ENCODE measurements at regions not wholly inside any gene's neighbourhood (a gene's known extent, or its start where the extent isn't known, plus 50 kb on each side); places are given as distances from the start of the nearest gene placed in this dataset.

- DNase-seq, result peak in 1 of 10 donors; percentile 58
- intact Hi-C loops (cut with DNase I), result no loop called here
Observed at GRCh38 chr17:77461277-77462057, 320.7 kb downstream of the SEC14L1 start.

GRCh38 chr17:77462090-77462489 is 321.3 kb downstream of the SEC14L1 start:
- intact Hi-C loops (cut with DNase I), result no loop called here
- DNase-seq, result no peak

DNA sequence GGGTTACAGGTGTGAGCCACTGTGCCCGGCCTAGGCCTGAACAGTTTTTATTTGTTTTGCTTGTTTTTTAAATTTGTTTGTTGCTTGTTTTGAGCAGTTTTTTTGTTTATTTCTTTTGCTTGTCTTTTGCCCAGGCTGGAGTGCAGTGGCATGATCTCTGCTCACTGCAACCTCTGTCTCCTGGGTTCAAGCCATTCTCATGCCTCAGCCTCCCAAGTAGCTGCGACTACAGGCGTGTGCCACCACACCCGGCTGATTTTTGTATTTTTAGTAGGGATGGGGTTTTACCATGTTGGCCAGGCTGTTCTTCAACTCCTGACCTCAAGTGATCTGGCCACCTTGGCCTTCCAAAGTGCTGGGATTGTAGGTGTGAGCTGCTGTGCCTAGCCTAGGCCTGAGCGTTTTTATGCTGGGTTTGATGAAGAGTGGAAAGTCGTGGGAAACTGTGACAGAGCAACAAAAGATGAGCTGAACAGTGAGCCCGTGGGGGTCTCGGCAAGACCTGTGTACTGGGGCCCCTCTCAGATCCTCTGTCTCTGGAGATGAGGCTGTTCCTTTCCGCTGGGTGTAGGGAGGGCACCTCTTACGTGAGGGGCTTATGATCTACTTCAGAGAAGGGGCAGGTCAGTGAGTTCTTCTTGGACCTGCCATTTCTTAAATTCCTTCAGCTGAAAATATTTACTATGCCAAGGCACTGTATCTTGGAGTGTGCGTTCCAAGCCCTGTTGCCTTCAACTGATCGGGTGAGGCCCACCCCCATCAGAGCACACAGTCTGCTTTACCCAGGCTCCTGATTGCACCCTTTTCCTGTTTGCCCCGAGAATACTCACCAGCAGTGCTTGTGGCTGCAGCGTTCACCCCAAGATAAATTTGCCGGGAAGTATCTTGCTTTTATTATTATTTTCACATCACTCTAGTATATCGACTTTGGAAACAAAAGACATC is 322.1 kb downstream of the SEC14L1 start:
- intact Hi-C loops (cut with DNase I), result no loop called here
- no peak for DNase-seq

DNA sequence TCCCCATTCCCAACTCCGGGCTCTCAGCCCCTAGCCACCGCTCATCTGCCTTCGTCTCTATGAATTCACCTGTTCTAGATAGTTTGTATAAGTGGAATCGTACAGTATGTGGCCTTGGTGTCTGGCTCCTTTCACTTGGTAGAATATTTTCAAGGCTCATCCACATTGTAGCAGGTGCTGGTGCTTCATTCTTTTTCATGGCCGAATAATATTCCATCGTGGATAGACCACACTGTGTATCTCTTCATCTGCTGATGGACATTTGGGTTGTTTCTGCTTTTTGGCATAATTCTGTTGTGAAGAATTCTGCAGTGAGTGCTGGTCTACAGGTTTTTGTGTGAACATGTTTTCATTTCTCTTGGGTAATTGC is 324.2 kb downstream of the SEC14L1 start:
- no peak for DNase-seq
- intact Hi-C loops (cut with DNase I), result no loop called here

DNA sequence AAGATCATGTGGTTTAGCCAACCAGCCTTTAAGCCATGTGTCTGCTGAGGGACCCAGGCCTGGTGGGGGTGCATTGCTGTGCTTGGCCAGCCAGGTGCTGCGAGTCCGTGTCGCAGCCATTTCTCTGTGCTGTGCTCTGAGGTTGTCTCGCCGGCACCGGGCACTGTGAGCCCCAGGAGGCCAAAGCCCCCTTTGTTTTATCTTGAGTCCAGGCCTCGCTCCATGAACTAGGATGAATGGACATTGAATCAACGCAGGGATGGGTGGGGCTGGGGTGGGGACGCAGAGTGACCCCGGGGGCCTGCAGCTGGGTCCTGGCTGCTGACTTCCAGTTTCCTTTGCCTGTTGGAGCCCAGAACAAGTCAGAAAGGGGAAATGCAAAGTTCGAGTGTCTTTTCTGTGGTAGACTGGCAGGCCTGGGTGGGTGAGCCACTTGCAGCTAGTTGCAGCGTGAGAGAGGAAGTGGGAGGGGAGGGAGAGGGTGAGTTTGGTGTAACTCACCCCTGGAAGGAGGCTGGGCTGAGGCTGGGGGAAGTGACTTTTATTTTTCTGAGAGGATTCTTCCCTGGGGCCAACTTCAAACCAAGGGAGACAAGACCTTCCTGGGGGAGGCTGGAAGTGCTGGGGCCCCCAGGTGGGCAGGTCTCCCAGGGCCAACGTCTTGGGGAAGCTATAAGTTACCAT is 324.7 kb downstream of the SEC14L1 start:
- peak in 1 of 10 donors; percentile 67 for DNase-seq
- intact Hi-C loops (cut with DNase I), result no loop called here

- DNase-seq, result peak in 3 of 10 donors; percentile 12 to 84 (median 68)
- intact Hi-C loops (cut with DNase I), result no loop called here
Observed at GRCh38 chr17:77466140-77466539, 325.4 kb downstream of the SEC14L1 start.

GRCh38 chr17:77466596-77467223 is 325.9 kb downstream of the SEC14L1 start:
- intact Hi-C loops (cut with DNase I), result no loop called here
- peak in 2 of 10 donors; percentile 2 to 70 for DNase-seq

- intact Hi-C loops (cut with DNase I), result no loop called here
- DNase-seq, result peak in 1 of 10 donors; percentile 3
Observed at GRCh38 chr17:77467521-77467920, 326.8 kb downstream of the SEC14L1 start.

DNA sequence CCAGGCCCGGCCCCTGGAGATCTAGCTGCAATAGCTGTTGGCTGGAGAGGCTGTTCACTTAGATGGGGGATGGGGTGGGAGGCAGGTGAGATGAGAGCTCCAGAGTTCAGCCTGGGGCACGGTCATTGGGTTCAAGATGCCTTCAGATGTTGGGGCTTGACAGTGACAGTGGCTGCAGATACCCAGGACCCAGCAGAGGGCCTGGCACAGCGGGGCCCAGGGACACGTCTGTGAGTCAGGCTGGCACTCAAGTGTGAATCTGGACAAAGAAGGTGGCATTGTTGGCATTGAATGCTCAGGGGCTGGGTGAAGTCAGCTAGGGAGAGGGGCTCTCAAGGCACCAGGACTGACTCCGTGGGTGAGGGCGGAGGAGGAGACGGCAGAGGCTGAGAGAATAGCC is 328.1 kb downstream of the SEC14L1 start:
- no peak for DNase-seq
- intact Hi-C loops (cut with DNase I), result no loop called here

GRCh38 chr17:77470330-77470786 is 329.6 kb downstream of the SEC14L1 start:
- intact Hi-C loops (cut with DNase I), result no loop called here
- DNase-seq, result no peak

DNA sequence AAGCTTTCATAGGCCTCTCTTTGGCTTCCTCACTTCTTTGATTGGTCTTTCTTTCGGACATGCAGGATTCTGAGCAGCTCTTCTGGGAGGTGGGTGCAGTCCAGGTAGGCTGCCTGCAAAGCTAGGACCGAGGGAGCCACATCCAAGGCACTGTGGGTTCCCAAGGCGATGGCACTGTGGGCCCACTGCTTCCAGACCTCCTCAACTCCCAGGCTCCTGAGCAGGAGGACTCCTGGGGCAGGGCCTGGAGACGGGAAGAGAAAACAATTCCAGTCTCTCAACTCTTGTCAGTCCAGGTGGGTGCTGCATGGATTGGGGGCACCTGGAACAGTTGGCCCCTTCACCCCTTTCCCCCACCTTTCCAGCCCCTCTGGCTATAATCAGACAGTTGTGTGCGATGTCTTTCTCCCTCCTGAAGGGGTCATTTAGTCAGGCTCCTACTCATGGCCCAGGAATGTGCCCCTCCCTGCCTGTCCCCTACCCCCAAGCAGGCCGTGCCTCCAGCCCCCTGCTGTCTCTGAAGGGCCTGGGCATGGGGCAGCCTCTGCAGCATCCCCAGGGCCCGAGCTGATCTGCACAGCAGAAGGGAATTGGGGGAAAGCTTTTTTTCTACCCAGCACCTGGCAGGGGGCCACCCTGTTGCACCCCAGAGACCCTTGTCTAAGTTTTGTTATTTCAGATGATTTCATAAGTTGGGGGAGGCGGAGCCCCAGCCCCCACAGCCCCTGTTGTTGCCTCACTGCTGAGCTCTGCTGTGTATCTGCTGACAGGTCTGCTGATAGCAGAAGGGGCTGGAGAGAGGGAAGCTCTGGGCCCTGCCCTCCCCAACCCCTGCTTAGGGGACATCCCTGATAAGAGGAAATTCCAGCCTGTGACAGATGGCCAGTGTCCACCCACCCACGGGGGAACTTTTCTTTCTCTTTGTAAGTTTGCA is 330.3 kb downstream of the SEC14L1 start:
- intact Hi-C loops (cut with DNase I), result no loop called here
- peak in 1 of 10 donors; percentile 60 for DNase-seq

- DNase-seq, result peak in 2 of 10 donors; percentile 26 to 75
Observed at GRCh38 chr17:77471984-77472461, 331.3 kb downstream of the SEC14L1 start.

GRCh38 chr17:77472468-77473310 is 331.9 kb downstream of the SEC14L1 start:
- intact Hi-C loops (cut with DNase I), result no loop called here
- no peak for DNase-seq

More at GRCh38 chr17:77471984-77472461, 331.3 kb downstream of the SEC14L1 start:
- intact Hi-C loops (cut with DNase I), result no loop called here

- DNase-seq, result no peak
- intact Hi-C loops (cut with DNase I), result no loop called here
Observed at GRCh38 chr17:77473615-77474226, 333.0 kb downstream of the SEC14L1 start.

GRCh38 chr17:77474292-77474988 is 333.7 kb downstream of the SEC14L1 start:
- intact Hi-C loops (cut with DNase I), result no loop called here
- no peak for DNase-seq

- intact Hi-C loops (cut with DNase I), result no loop called here
- peak in 1 of 10 donors; percentile 61 for DNase-seq
Observed at GRCh38 chr17:77475016-77475976, 334.5 kb downstream of the SEC14L1 start.
